Lung (tissue), 11 donors: ENCODE measurements at regions not wholly inside any gene's neighbourhood (a gene's known extent, or its start where the extent isn't known, plus 50 kb on each side); places are given as distances from the start of the nearest gene placed in this dataset.

Experiments used
- ATAC-seq: fragments of 200-7000 bp; cut with Tn5 transposase; one replicate; pipeline ENCODE4 v1.9.1; 2020; ENCODE audit warnings: moderate number of reproducible peaks; ENCODE audit not compliant: insufficient read depth, low FRiP score
- DNase-seq, 3 donors: peaks; one replicate each; pipeline ENCODE4 v3.0.0-alpha.2; 2013 to 2017
- H3K27ac ChIP-seq, 2 donors: one replicate each; pipeline ENCODE4 v1.5.1; 2013; ENCODE audit warnings: mild to moderate bottlenecking in 2 of 2, moderate library complexity in 2 of 2, control low read depth in 1 of 2, inconsistent platforms in 1 of 2, low read depth in 1 of 2, low read length in 1 of 2
- H3K27me3 ChIP-seq, 3 donors: one replicate each; pipeline ENCODE4 v1.5.1; 2013; ENCODE audit warnings: low read length in 2 of 3; ENCODE audit not compliant: control insufficient read depth in 3 of 3, insufficient read depth in 3 of 3
- H3K36me3 ChIP-seq, 4 donors: one replicate each; pipeline ENCODE4 v1.5.1; 2013; ENCODE audit warnings: low read length in 4 of 4, mild to moderate bottlenecking in 1 of 4, moderate library complexity in 1 of 4; ENCODE audit not compliant: control insufficient read depth in 4 of 4, insufficient read depth in 4 of 4
- H3K4me1 ChIP-seq, 5 donors: one replicate each; pipeline ENCODE4 v1.5.1; 2013; ENCODE audit warnings: low read length in 5 of 5, mild to moderate bottlenecking in 2 of 5, moderate library complexity in 1 of 5; ENCODE audit not compliant: control insufficient read depth in 5 of 5, insufficient read depth in 5 of 5
- H3K4me3 ChIP-seq: one replicate; pipeline ENCODE4 v1.5.1; 2013; ENCODE audit warnings: mild to moderate bottlenecking, control low read depth, moderate library complexity
- H3K9ac ChIP-seq, 2 donors: one replicate each; pipeline ENCODE4 v1.5.1; 2013; ENCODE audit warnings: low read length in 2 of 2, control low read depth in 1 of 2; ENCODE audit not compliant: insufficient read depth in 1 of 2
- H3K9me3 ChIP-seq, 4 donors: one replicate each; pipeline ENCODE4 v1.5.1; 2013; ENCODE audit warnings: low read length in 3 of 4, mild to moderate bottlenecking in 1 of 4, moderate library complexity in 1 of 4; ENCODE audit not compliant: control insufficient read depth in 4 of 4, insufficient read depth in 3 of 4
- CTCF ChIP-seq: IDR thresholded peaks from 2 replicates; pipeline ENCODE4 v1.5.1; 2012; ENCODE audit warnings: mild to moderate bottlenecking; ENCODE audit errors: control extremely low read depth, extremely low read depth
- WGBS, 2 donors: extraction: QIAGEN DNeasy Blood & Tissue Kit; methylation state at CpG; one replicate each; pipeline ENCODE4 v1.1.7; 2013; 5-methylcytosine and 5-hydroxymethylcytosine counted together
- donor health status: control.
- donor health status: control.
- donor health status: Bipolar disorder and iron deficiency.
- donor health status: healthy.
- donor health status: DM: yes; HTN: yes; CAD: no.

GRCh38 chr19:34828156-34828555 is 55.1 kb upstream of the ZNF599 start:
- no peak for TF ChIP-seq CTCF
- H3K9me3 ChIP-seq: peaks cover 0 to 2% (median 0%) of the 10 kb centered on the region in 4 donors
- no peaks in the 10 kb centered on the region for H3K36me3 ChIP-seq
- H3K27ac ChIP-seq: no peak overlapping the region
- 93 to 97% methylated on average over 3 of the region's 3 CpGs for WGBS, 2 donors
- no peak overlapping the region for H3K9ac ChIP-seq
- DNase-seq: no peak
- no peaks in the 10 kb centered on the region for H3K4me1 ChIP-seq
- ATAC-seq: no peak
- H3K4me3 ChIP-seq: no peak overlapping the region
- H3K27me3 ChIP-seq: no peaks in the 10 kb centered on the region

GRCh38 chr19:34825212-34825611 is 52.2 kb upstream of the ZNF599 start:
- WGBS, 2 donors: 89 to 93% methylated on average over 10 of the region's 10 CpGs
- DNase-seq: no peak
- H3K27me3 ChIP-seq: no peaks in the 10 kb centered on the region

GRCh38 chr19:34824686-34825085 is 51.7 kb upstream of the ZNF599 start:
- H3K9me3 ChIP-seq: peaks cover 0 to 2% (median 0%) of the 10 kb centered on the region in 4 donors
- H3K27ac ChIP-seq: no peak overlapping the region
- no peak overlapping the region for H3K4me3 ChIP-seq
- no peak overlapping the region for H3K9ac ChIP-seq
- H3K27me3 ChIP-seq: no peaks in the 10 kb centered on the region
- DNase-seq: no peak
- no peaks in the 10 kb centered on the region for H3K36me3 ChIP-seq
- WGBS, 2 donors: 93 to 96% methylated on average over 4 of the region's 4 CpGs
- H3K4me1 ChIP-seq: no peaks in the 10 kb centered on the region
- ATAC-seq: no peak
- no peak for TF ChIP-seq CTCF

More at GRCh38 chr19:34825212-34825611, 52.2 kb upstream of the ZNF599 start:
- no peaks in the 10 kb centered on the region for H3K36me3 ChIP-seq
- H3K9me3 ChIP-seq: no peaks in the 10 kb centered on the region
- no peak overlapping the region for H3K4me3 ChIP-seq
- no peaks in the 10 kb centered on the region for H3K4me1 ChIP-seq
- TF ChIP-seq CTCF: no peak
- no peak overlapping the region for H3K27ac ChIP-seq
- H3K9ac ChIP-seq: no peak overlapping the region
- ATAC-seq: no peak
